Hepatocyte (in vitro differentiated cells): ENCODE measurements at regions not wholly inside any gene's neighbourhood (a gene's known extent, or its start where the extent isn't known, plus 50 kb on each side); places are given as distances from the start of the nearest gene placed in this dataset.
"Not testable (repeated sequence)": the region's sequence is repeated elsewhere in the genome, so short reads cannot be mapped to it uniquely, and the experiment has no call there.

Experiments
- EZH2 ChIP-seq: fragments of 200-600 bp; sonication (generic); IDR thresholded peaks from 2 replicates; pipeline ENCODE4 v1.6.1; 2016; ENCODE audit warnings: antibody characterized with exemption, mild to moderate bottlenecking, borderline replicate concordance
- EZH2phosphoT487 ChIP-seq: fragments of 200-600 bp; sonication (generic); IDR thresholded peaks from one replicate; pipeline ENCODE4 v1.6.1; 2018; ENCODE audit warnings: antibody characterized with exemption, mild to moderate bottlenecking, low read depth, moderate library complexity; ENCODE audit not compliant: unreplicated experiment, severe bottlenecking
- TF ChIP-seq, protein P1 (sequence below): fragments of 200-600 bp; sonication (generic); IDR thresholded peaks from 2 replicates; pipeline ENCODE4 v1.5.1; 2016; ENCODE audit warnings: antibody characterized with exemption, mild to moderate bottlenecking; ENCODE audit not compliant: poor library complexity

DNA sequence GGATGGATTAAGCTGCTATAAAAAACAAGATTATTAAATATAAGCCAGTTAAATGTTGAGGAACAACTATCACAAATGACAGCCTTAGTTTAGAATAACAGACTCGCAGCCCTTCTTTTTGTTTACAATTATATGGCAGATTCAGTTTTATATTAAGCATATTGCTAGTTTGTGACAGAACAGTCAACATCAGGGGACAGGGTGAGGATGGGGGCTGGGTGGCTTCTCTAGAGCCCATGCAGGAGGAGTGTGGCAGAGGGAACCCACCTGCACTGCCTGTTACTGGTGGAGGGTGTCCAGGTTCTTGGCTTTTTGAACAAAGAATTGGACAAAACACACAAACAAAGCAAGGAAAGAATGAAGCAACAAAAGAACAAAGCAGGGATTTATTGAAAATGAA lies 799.7 kb downstream of the PRIM2 start:
- TF ChIP-seq, protein P1, sequence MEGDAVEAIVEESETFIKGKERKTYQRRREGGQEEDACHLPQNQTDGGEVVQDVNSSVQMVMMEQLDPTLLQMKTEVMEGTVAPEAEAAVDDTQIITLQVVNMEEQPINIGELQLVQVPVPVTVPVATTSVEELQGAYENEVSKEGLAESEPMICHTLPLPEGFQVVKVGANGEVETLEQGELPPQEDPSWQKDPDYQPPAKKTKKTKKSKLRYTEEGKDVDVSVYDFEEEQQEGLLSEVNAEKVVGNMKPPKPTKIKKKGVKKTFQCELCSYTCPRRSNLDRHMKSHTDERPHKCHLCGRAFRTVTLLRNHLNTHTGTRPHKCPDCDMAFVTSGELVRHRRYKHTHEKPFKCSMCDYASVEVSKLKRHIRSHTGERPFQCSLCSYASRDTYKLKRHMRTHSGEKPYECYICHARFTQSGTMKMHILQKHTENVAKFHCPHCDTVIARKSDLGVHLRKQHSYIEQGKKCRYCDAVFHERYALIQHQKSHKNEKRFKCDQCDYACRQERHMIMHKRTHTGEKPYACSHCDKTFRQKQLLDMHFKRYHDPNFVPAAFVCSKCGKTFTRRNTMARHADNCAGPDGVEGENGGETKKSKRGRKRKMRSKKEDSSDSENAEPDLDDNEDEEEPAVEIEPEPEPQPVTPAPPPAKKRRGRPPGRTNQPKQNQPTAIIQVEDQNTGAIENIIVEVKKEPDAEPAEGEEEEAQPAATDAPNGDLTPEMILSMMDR: not testable (repeated sequence)
- not testable (repeated sequence) for TF ChIP-seq EZH2, EZH2phosphoT487
